HUES6 (cell line): ENCODE measurements at regions not wholly inside any gene's neighbourhood (a gene's known extent, or its start where the extent isn't known, plus 50 kb on each side); places are given as distances from the start of the nearest gene placed in this dataset.

Experiments used
- H3K27ac ChIP-seq: 2 replicates; pipeline ENCODE4 v1.7.0; 2013; ENCODE audit warnings: low read depth, mild to moderate bottlenecking, low read length, inconsistent platforms
- H3K27me3 ChIP-seq: 2 replicates; pipeline ENCODE4 v1.6.1; 2013; ENCODE audit warnings: low read length; ENCODE audit not compliant: control insufficient read depth, insufficient read depth
- H3K36me3 ChIP-seq: 2 replicates; pipeline ENCODE4 v1.6.1; 2013; ENCODE audit warnings: low read length; ENCODE audit not compliant: control insufficient read depth, insufficient read depth
- H3K4me1 ChIP-seq: 2 replicates; pipeline ENCODE4 v1.6.1; 2013; ENCODE audit warnings: low read length; ENCODE audit not compliant: control insufficient read depth, insufficient read depth
- H3K4me3 ChIP-seq: 2 replicates; pipeline ENCODE4 v1.5.1; 2013; ENCODE audit warnings: low read depth, low read length
- H3K9ac ChIP-seq: one replicate; pipeline ENCODE4 v1.6.1; 2013; ENCODE audit warnings: mild to moderate bottlenecking, low read length
- H3K9me3 ChIP-seq: 2 replicates; pipeline ENCODE4 v1.6.1; 2013; ENCODE audit warnings: low read depth, low read length; ENCODE audit not compliant: control insufficient read depth, insufficient read depth

- H3K9ac ChIP-seq = no peak overlapping the region
- no peaks in the 10 kb centered on the region for H3K9me3 ChIP-seq
- no peaks in the 10 kb centered on the region for H3K4me1 ChIP-seq
- H3K27me3 ChIP-seq = no peaks in the 10 kb centered on the region
- H3K27ac ChIP-seq = no peak overlapping the region
- no peaks in the 10 kb centered on the region for H3K36me3 ChIP-seq
- no peak overlapping the region for H3K4me3 ChIP-seq
Measured at GRCh38 chr3:70800951-70801350, 488.5 kb upstream of the MDFIC2 start.

- H3K4me1 ChIP-seq = no peaks in the 10 kb centered on the region
- no peak overlapping the region for H3K4me3 ChIP-seq
- no peak overlapping the region for H3K9ac ChIP-seq
Measured at GRCh38 chr3:70789878-70790277, 477.4 kb upstream of the MDFIC2 start.

GRCh38 chr3:70780790-70781189 lies 468.4 kb upstream of the MDFIC2 start:
- Histone ChIP-seq H3K36me3 (no peaks in the 10 kb centered on the region), H3K9me3 (no peaks in the 10 kb centered on the region; the same call in 1 of the 2 replicates), H3K27me3 (no peaks in the 10 kb centered on the region), H3K4me3 (no peak overlapping the region), H3K27ac (no peak overlapping the region), H3K9ac (no peak overlapping the region), H3K4me1 (no peaks in the 10 kb centered on the region)

More at GRCh38 chr3:70789878-70790277, 477.4 kb upstream of the MDFIC2 start:
- Histone ChIP-seq H3K27me3 (no peaks in the 10 kb centered on the region), H3K9me3 (no peaks in the 10 kb centered on the region), H3K27ac (no peak overlapping the region), H3K36me3 (no peaks in the 10 kb centered on the region)

- H3K27ac ChIP-seq = no peak overlapping the region
- H3K9ac ChIP-seq = no peak overlapping the region
- no peaks in the 10 kb centered on the region for H3K27me3 ChIP-seq
- H3K4me3 ChIP-seq = no peak overlapping the region
- no peaks in the 10 kb centered on the region for H3K36me3 ChIP-seq
- H3K4me1 ChIP-seq = no peaks in the 10 kb centered on the region
- H3K9me3 ChIP-seq = no peaks in the 10 kb centered on the region; the same call in 1 of the 2 replicates
Measured at GRCh38 chr3:70779296-70779695, 466.9 kb upstream of the MDFIC2 start.

GRCh38 chr3:70776081-70776480 lies 463.6 kb upstream of the MDFIC2 start:
- Histone ChIP-seq H3K27ac (no peak overlapping the region), H3K4me3 (no peak overlapping the region), H3K4me1 (peaks cover under 1% of the 10 kb centered on the region; the same call in 1 of the 2 replicates), H3K9ac (no peak overlapping the region), H3K9me3 (no peaks in the 10 kb centered on the region; the same call in 1 of the 2 replicates), H3K27me3 (no peaks in the 10 kb centered on the region), H3K36me3 (no peaks in the 10 kb centered on the region)

- Histone ChIP-seq H3K27me3 (no peaks in the 10 kb centered on the region), H3K36me3 (no peaks in the 10 kb centered on the region), H3K9me3 (no peaks in the 10 kb centered on the region; the same call in 1 of the 2 replicates), H3K27ac (no peak overlapping the region), H3K9ac (no peak overlapping the region), H3K4me1 (peaks cover 9% of the 10 kb centered on the region), H3K4me3 (no peak overlapping the region)
Measured at GRCh38 chr3:70775257-70775656, 462.8 kb upstream of the MDFIC2 start.

- peaks cover 11% of the 10 kb centered on the region for H3K4me1 ChIP-seq
- H3K4me3 ChIP-seq = no peak overlapping the region
- no peak overlapping the region for H3K27ac ChIP-seq
- no peak overlapping the region for H3K9ac ChIP-seq
- H3K9me3 ChIP-seq = no peaks in the 10 kb centered on the region; the same call in 1 of the 2 replicates
- no peaks in the 10 kb centered on the region for H3K27me3 ChIP-seq
- no peaks in the 10 kb centered on the region for H3K36me3 ChIP-seq
Measured at GRCh38 chr3:70774641-70775040, 462.2 kb upstream of the MDFIC2 start.

GRCh38 chr3:70771426-70772147 lies 459.1 kb upstream of the MDFIC2 start:
- H3K4me3 ChIP-seq = no peak overlapping the region
- H3K27ac ChIP-seq = no peak overlapping the region
- no peaks in the 10 kb centered on the region for H3K36me3 ChIP-seq
- H3K9ac ChIP-seq = no peak overlapping the region
- no peaks in the 10 kb centered on the region for H3K27me3 ChIP-seq
- no peaks in the 10 kb centered on the region for H3K9me3 ChIP-seq
- peaks cover 11% of the 10 kb centered on the region for H3K4me1 ChIP-seq

GRCh38 chr3:70770650-70771049 lies 458.2 kb upstream of the MDFIC2 start:
- Histone ChIP-seq H3K27ac (no peak overlapping the region), H3K4me3 (no peak overlapping the region), H3K4me1 (peaks cover 11% of the 10 kb centered on the region), H3K9me3 (no peaks in the 10 kb centered on the region), H3K36me3 (no peaks in the 10 kb centered on the region), H3K9ac (no peak overlapping the region), H3K27me3 (no peaks in the 10 kb centered on the region)

- no peaks in the 10 kb centered on the region for H3K36me3 ChIP-seq
Measured at GRCh38 chr3:70766301-70766700, 453.9 kb upstream of the MDFIC2 start.

GRCh38 chr3:70763894-70764293 lies 451.5 kb upstream of the MDFIC2 start:
- Histone ChIP-seq H3K27ac (no peak overlapping the region), H3K9me3 (no peaks in the 10 kb centered on the region), H3K27me3 (no peaks in the 10 kb centered on the region), H3K36me3 (no peaks in the 10 kb centered on the region), H3K4me1 (no peaks in the 10 kb centered on the region), H3K4me3 (no peak overlapping the region), H3K9ac (no peak overlapping the region)

More at GRCh38 chr3:70766301-70766700, 453.9 kb upstream of the MDFIC2 start:
- Histone ChIP-seq H3K4me3 (no peak overlapping the region), H3K9ac (no peak overlapping the region), H3K27me3 (no peaks in the 10 kb centered on the region), H3K4me1 (peaks cover 11% of the 10 kb centered on the region), H3K27ac (no peak overlapping the region), H3K9me3 (no peaks in the 10 kb centered on the region)
